Smooth muscle cell (in vitro differentiated cells): ENCODE measurements at regions not wholly inside any gene's neighbourhood (a gene's known extent, or its start where the extent isn't known, plus 50 kb on each side); places are given as distances from the start of the nearest gene placed in this dataset.

Source experiments
- DNase-seq: peaks from one replicate; lab custom pipeline; 2025; ENCODE audit not compliant: unreplicated experiment; lab: John Stamatoyannopoulos, UW
- H2AFZ ChIP-seq: fragments of 200-600 bp; sonication (generic); 2 replicates; pipeline ENCODE4 v1.6.0; 2016; ENCODE audit warnings: antibody characterized with exemption, low read depth, mild to moderate bottlenecking
- H3F3A ChIP-seq: fragments of 200-600 bp; sonication (generic); 2 replicates; pipeline ENCODE4 v1.6.0; 2017; ENCODE audit warnings: antibody characterized with exemption, low read depth
- H3K27ac ChIP-seq: fragments of 200-600 bp; sonication (generic); 2 replicates; pipeline ENCODE4 v1.5.1; 2016; ENCODE audit warnings: low read depth, mild to moderate bottlenecking
- H3K27me3 ChIP-seq: fragments of 200-600 bp; sonication (generic); 2 replicates; pipeline ENCODE4 v1.6.1; 2016; ENCODE audit warnings: low read depth, mild to moderate bottlenecking
- H3K36me3 ChIP-seq: fragments of 200-600 bp; sonication (generic); 2 replicates; pipeline ENCODE4 v1.5.1; 2016; ENCODE audit warnings: low read depth
- H3K4me1 ChIP-seq: fragments of 200-600 bp; sonication (generic); 2 replicates; pipeline ENCODE4 v1.5.1; 2016; ENCODE audit warnings: low read depth
- H3K4me2 ChIP-seq: fragments of 200-600 bp; sonication (generic); 2 replicates; pipeline ENCODE4 v1.6.0; 2016; ENCODE audit warnings: mild to moderate bottlenecking
- H3K4me3 ChIP-seq: fragments of 200-600 bp; sonication (generic); 2 replicates; pipeline ENCODE4 v1.5.1; 2016; ENCODE audit warnings: mild to moderate bottlenecking
- H3K79me2 ChIP-seq: fragments of 200-600 bp; sonication (generic); 2 replicates; pipeline ENCODE4 v1.6.0; 2016; ENCODE audit warnings: low read depth, mild to moderate bottlenecking
- H3K9ac ChIP-seq: fragments of 200-600 bp; sonication (generic); 2 replicates; pipeline ENCODE4 v1.6.0; 2016; ENCODE audit warnings: low read depth
- H3K9me3 ChIP-seq: fragments of 200-600 bp; sonication (generic); replicated peaks from 2 replicates; pipeline ENCODE4 v1.5.1; 2016; ENCODE audit warnings: low read depth
- H4K20me1 ChIP-seq: fragments of 200-600 bp; sonication (generic); 2 replicates; pipeline ENCODE4 v1.6.0; 2016; ENCODE audit warnings: low read depth
- CTCF ChIP-seq: fragments of 200-600 bp; sonication (generic); IDR thresholded peaks from 2 replicates; pipeline ENCODE4 v1.5.1; 2017; ENCODE audit warnings: borderline replicate concordance, mild to moderate bottlenecking, antibody characterized with exemption; ENCODE audit not compliant: insufficient read depth, poor library complexity, severe bottlenecking
- WGBS: methylation state at CpG from one replicate; pipeline ENCODE4 v1.1.7; 2016; ENCODE audit warnings: low lambda C conversion rate; 5-methylcytosine and 5-hydroxymethylcytosine counted together

DNA sequence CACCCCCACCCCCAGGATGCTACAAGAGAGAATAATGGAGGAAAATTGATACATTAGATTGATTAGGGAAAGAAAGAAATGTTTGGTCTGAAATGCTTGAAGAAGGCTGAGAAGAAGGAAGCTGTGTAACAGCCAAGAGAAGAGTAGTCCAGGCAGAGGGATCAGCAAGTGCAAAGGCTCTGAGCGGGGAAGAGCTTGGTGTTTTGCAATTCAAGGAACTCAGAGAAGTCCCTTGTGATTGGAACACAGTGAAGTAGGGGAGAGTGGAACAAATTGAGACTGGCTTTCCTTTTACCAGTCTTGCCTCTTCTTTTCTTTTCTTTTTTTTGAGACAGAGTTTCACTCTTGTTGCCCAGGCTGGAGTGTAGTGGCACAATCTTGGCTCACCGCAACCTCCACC lies 76.6 kb upstream of the CHD6 start:
- H3K36me3 ChIP-seq: no peaks in the 10 kb centered on the region
- no peaks in the 10 kb centered on the region for H3K27me3 ChIP-seq
- H3K9ac ChIP-seq: no peak overlapping the region
- H3K9me3 ChIP-seq: no peaks in the 10 kb centered on the region
- no peaks in the 10 kb centered on the region for H4K20me1 ChIP-seq
- no peaks in the 10 kb centered on the region for H3K79me2 ChIP-seq
- 95% methylated on average over 2 of the region's 2 CpGs for WGBS
- H3K4me2 ChIP-seq: peak overlapping the region; percentile 94
- no peaks in the 10 kb centered on the region for H3F3A ChIP-seq
- H3K4me1 ChIP-seq: peaks cover 6% of the 10 kb centered on the region
- DNase-seq: no peak
- no peak for TF ChIP-seq CTCF
- H2AFZ ChIP-seq: no peak overlapping the region
- no peak overlapping the region for H3K27ac ChIP-seq
- H3K4me3 ChIP-seq: no peak overlapping the region

- no peaks in the 10 kb centered on the region for H3K36me3 ChIP-seq
- no peaks in the 10 kb centered on the region for H4K20me1 ChIP-seq
- H3K9me3 ChIP-seq: no peaks in the 10 kb centered on the region
- no peaks in the 10 kb centered on the region for H3F3A ChIP-seq
- peaks cover 6% of the 10 kb centered on the region for H3K4me1 ChIP-seq
- no peak overlapping the region for H3K27ac ChIP-seq
- H3K9ac ChIP-seq: peak overlapping the region; percentile 55
- peak overlapping the region; percentile 94 for H3K4me2 ChIP-seq
- peak; percentile 12 for DNase-seq
- no peaks in the 10 kb centered on the region for H3K79me2 ChIP-seq
- 1% methylated on average over 33 of the region's 33 CpGs for WGBS
- TF ChIP-seq CTCF: peak; percentile 36
- H2AFZ ChIP-seq: peak overlapping the region; percentile 100
- no peaks in the 10 kb centered on the region for H3K27me3 ChIP-seq
- peak overlapping the region; percentile 82 for H3K4me3 ChIP-seq
These were observed 75.2 kb upstream of the CHD6 start for GRCh38 chr20:41693136-41693979.

DNA sequence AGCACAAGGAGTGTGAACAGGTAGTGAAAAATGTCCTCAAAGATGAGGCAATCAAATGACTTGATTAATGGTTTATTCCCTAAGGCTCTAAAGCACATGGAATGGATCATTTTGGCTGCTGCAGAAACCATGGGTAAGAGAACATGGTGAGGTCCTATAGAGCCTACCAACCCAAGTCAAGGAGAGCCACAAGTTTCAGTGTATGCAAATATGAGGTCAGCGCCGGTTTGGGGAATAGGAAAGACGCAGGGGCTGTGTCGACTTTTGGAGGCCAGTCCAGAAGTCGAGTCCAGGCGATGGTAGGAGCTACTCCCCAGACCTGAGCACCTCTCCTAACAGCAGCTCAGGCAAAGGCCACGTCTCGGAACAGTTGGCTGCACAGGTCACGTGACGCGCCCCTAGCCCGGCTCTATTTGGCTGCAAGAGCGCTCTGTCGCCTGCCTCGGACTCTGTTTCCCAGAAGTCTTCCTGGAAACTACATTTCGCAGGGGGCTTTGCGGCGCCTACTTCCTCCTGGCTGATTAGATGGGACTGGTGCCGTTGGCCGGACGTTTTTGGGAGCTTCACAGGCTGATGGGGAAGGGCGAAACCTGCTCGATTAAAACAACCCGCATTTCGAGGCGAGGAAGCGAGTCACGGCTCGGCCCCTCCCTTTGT lies 74.4 kb upstream of the CHD6 start:
- peak; percentile 46 for DNase-seq
- H3K27ac ChIP-seq: no peak overlapping the region
- H3K4me2 ChIP-seq: peak overlapping the region; percentile 94
- H3K9ac ChIP-seq: peak overlapping the region; percentile 9
- no peaks in the 10 kb centered on the region for H3K9me3 ChIP-seq
- H3K4me3 ChIP-seq: peak overlapping the region; percentile 82
- no peaks in the 10 kb centered on the region for H3F3A ChIP-seq
- no peaks in the 10 kb centered on the region for H3K36me3 ChIP-seq
- no peak for TF ChIP-seq CTCF
- no peaks in the 10 kb centered on the region for H3K79me2 ChIP-seq
- no peaks in the 10 kb centered on the region for H4K20me1 ChIP-seq
- peaks cover 6% of the 10 kb centered on the region for H3K4me1 ChIP-seq
- peak overlapping the region; percentile 100 for H2AFZ ChIP-seq
- 11% methylated on average over 29 of the region's 29 CpGs for WGBS
- no peaks in the 10 kb centered on the region for H3K27me3 ChIP-seq
